Stimulated activated CD4-positive, alpha-beta T cell treated with anti-CD3 and anti-CD28 coated beads, Interleukin-12 subunit alpha, Interleukin-12 subunit beta, amount 100 ng/mL, for 24 hours (primary cell): ENCODE measurements at regions not wholly inside any gene's neighbourhood (a gene's known extent, or its start where the extent isn't known, plus 50 kb on each side); places are given as distances from the start of the nearest gene placed in this dataset.
"Not testable (repeated sequence)": the region's sequence is repeated elsewhere in the genome, so short reads cannot be mapped to it uniquely, and the experiment has no call there.

Experiments
- DNase-seq, 2 experiments: peaks; one replicate each; pipeline ENCODE4 v3.0.0-alpha.2; 2020; ENCODE audit warnings: low read depth in 2 of 2

- no peak for DNase-seq
These were observed 157.1 kb upstream of the PRKCQ start for GRCh38 chr10:6737080-6737641.

GRCh38 chr10:6734286-6734685 lies 154.2 kb upstream of the PRKCQ start:
- no peak for DNase-seq

- no peak for DNase-seq
These were observed 149.8 kb upstream of the PRKCQ start for GRCh38 chr10:6729861-6730344.

- no peak for DNase-seq
These were observed 149.1 kb upstream of the PRKCQ start for GRCh38 chr10:6729071-6729774.

GRCh38 chr10:6726924-6727323 lies 146.8 kb upstream of the PRKCQ start:
- DNase-seq, result no peak

- DNase-seq, result no peak
These were observed 142.5 kb upstream of the PRKCQ start for GRCh38 chr10:6722616-6723004.

- DNase-seq, result no peak
These were observed 142.0 kb upstream of the PRKCQ start for GRCh38 chr10:6721964-6722615.

- DNase-seq, result no peak
These were observed 141.4 kb upstream of the PRKCQ start for GRCh38 chr10:6721480-6721879.

GRCh38 chr10:6719561-6719960 lies 139.5 kb upstream of the PRKCQ start:
- DNase-seq, result no peak

- DNase-seq, result no peak
These were observed 138.5 kb upstream of the PRKCQ start for GRCh38 chr10:6718550-6718949.

GRCh38 chr10:6716516-6716915 lies 136.4 kb upstream of the PRKCQ start:
- DNase-seq, result no peak

- DNase-seq, result no peak
These were observed 133.6 kb upstream of the PRKCQ start for GRCh38 chr10:6713716-6714115.

GRCh38 chr10:6713120-6713519 lies 133.0 kb upstream of the PRKCQ start:
- DNase-seq, result no peak

GRCh38 chr10:6711881-6712280 lies 131.8 kb upstream of the PRKCQ start:
- DNase-seq, result no peak

GRCh38 chr10:6711408-6711841 lies 131.3 kb upstream of the PRKCQ start:
- DNase-seq, result no peak

- DNase-seq, result no peak
These were observed 127.3 kb upstream of the PRKCQ start for GRCh38 chr10:6707352-6707751.

GRCh38 chr10:6706725-6707124 lies 126.6 kb upstream of the PRKCQ start:
- DNase-seq, result no peak

GRCh38 chr10:6704896-6705295 lies 124.8 kb upstream of the PRKCQ start:
- DNase-seq, result no peak

GRCh38 chr10:6702833-6703232 lies 122.8 kb upstream of the PRKCQ start:
- not testable (repeated sequence) for DNase-seq

- no peak for DNase-seq
These were observed 122.0 kb upstream of the PRKCQ start for GRCh38 chr10:6702030-6702429.

- DNase-seq, result no peak
These were observed 121.2 kb upstream of the PRKCQ start for GRCh38 chr10:6701289-6701688.

- DNase-seq, result no peak
These were observed 120.0 kb upstream of the PRKCQ start for GRCh38 chr10:6700066-6700465.

GRCh38 chr10:6699336-6699735 lies 119.3 kb upstream of the PRKCQ start:
- DNase-seq, result no peak
